GM19328 (cell line): ENCODE measurements at regions not wholly inside any gene's neighbourhood (a gene's known extent, or its start where the extent isn't known, plus 50 kb on each side); places are given as distances from the start of the nearest gene placed in this dataset.
"Not testable (repeated sequence)": the region's sequence is repeated elsewhere in the genome, so short reads cannot be mapped to it uniquely, and the experiment has no call there.

Source experiments
- ATAC-seq: cut with Tn5 transposase; IDR thresholded peaks from one replicate; pipeline ENCODE4 v1.9.1; 2021; ENCODE audit warnings: mild to moderate bottlenecking, moderate library complexity; ENCODE audit not compliant: unreplicated experiment

DNA sequence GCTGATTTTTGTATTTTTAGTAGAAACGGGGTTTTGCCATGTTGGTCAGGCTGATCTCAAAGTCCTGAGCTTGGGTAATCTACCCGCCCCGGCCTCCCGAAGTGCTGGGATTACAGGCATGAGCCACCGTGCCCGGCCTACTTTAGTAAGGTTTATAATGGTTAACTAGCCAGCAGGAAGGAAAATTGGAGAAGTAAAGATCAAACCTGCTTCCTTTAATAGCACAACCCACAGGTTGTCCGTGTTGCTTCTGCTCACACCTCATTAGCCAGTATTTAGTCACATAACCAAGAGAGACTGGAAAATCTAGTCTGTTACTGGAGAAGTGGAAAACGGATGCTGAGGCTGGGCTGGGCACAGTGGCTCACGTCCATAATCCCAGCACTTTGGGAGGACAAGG is 51.9 kb upstream of the TBL1XR1 start:
- no peak for ATAC-seq

DNA sequence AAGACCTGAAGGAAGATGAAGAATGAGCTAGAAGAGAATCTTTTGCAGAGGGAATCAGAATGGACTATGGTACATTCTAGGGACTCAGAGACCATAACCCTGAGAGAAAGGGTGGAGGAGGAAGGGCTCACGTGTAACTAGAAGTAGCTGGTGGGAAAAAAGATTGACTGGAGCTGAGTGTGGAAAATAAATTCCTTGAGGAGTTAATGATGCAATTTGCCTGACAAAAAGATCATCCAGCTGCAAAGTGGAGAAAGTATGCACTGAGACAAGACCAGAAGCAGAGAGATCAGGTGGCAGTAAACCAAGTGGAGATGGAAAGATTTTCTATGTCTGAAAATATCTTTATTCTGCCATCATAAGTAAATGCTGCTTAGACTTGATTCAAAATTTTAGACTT is 52.9 kb upstream of the TBL1XR1 start:
- ATAC-seq: no peak

DNA sequence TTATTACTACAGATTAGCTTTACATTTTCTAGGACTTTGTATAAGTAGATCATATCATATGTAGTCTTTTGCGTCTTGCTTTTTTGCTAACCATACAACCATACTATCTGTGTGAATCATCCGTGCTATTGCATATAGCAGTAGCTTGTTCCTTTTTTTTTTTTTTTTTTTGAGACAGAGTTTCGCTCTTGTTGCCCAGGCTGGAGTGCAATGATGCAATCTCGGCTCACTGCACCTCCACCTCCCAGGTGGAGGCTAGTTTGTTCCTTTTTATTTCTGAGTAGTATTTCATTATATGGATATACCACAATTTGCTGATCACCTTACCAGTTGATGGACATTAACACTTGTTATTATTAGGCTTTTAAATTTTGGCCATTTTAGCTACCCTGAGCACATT is 54.5 kb upstream of the TBL1XR1 start:
- ATAC-seq: no peak

DNA sequence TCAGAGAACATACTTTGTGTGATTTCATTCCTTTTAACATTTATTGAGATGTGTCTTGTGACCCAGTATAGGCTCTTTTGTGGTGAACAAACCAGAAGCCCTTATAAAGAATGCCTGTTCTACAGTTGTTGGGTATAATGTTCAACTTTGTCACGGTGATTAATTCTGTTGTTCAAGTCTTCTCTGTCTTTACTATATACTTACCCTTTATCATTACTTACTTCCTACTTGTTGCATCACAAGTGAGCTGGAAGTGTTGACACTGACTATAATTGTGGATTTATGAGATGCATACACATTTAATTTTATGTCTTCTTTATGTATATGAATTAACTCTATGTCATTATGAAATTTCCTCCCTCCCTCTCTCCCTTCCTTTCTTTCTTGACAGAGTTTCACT is 59.7 kb upstream of the TBL1XR1 start:
- ATAC-seq: no peak

DNA sequence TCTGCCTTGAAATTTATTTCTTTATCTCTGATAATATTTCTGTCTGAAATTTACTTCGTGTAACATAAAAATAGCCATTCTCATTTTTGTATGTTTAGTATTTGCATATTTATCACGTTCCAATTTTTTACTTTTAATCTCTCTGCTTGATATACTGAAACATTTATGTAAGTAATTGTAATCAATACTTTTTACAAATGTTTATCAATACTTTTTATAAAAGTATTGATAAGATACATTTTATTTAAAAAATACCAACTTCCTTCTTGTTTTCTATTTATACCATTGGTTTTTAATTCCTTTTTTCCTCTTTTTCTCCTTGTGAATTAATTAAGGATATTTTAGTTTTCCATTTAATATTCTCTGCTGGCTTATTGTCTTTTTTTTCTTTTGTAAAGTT is 60.3 kb upstream of the TBL1XR1 start:
- no peak for ATAC-seq

DNA sequence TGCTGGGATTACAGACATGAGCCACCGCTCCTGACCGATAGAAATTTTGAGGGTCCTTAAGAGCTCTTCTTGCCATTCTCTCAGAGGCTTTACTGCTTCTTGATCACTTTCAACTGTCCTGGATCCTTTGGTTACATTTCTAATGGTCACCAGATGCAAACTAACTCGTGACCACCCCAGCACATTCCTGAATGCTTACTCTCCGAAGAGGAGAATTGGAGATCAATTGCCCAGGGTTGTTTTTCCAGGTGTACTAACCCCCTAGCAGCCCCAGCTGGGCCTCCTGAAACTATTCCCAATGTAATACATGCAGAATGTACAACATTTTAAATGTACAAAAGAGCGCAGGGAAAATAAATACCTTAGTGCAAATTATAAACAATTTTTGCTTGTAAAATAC is 65.1 kb upstream of the TBL1XR1 start:
- no peak for ATAC-seq

DNA sequence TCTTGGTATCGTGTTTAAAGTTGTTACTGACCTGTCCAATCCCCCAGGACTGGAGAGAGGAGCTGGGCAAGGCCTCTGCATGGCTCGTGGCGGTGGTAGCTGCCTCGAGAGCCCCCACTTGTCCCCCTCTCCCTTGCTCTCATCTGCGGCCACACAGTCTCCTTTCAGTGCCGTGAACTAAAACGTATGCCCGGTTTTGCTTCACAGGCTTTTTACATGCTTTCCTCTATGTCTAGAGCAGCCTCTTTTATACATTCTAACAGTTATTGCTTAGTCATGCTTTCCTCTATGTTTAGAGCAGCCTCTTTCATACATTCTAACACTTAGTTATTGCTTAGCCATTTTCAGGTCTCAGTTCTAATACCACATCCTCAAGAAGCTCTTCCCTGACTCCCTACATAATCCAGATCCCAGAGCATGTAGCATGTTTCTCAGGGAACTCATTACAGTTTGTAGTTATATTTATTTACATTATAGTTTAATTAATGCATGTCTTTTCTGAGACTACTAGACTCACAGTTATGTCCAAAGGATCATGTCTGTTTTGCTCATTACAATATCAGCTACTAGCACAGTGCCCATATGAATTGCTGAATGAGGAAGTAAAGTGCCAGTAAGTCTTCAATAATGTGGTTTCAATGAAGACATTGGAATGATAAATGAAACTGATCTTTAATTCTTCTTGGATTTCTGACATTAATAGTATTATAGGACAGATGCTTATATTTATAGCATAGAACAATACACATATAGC is 66.5 kb upstream of the TBL1XR1 start:
- ATAC-seq: no peak

DNA sequence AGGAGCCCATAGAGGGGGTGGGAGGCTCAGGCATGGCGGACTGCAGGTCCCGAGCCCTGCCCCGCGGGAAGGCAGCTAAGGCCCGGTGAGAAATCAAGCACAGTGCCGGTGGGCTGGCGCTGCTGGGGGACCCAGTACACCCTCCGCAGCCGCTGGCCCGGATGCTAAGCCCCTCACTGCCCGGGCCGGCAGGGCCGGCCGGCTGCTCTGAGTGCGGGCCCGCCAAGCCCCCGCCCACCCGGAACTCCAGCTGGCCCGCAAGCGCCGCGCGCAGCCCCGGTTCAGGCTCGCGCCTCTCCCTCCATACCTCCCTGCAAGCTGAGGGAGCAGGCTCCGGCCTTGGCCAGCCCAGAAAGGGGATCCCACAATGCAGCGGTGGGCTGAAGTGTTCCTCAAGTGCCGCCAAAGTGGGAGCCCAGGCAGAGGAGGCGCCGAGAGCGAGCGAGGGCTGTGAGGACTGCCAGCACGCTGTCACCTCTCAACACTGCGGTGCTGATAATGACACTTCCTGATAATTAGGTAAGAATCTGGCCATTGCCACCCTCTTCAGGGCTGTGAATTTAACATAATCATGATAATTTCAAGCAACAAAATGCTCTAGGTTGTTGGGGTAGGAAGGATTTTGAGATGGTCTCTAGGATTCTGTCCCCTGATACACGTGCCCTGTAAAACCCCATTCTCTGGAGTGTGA is 74.7 kb upstream of the TBL1XR1 start:
- ATAC-seq: not testable (repeated sequence)

DNA sequence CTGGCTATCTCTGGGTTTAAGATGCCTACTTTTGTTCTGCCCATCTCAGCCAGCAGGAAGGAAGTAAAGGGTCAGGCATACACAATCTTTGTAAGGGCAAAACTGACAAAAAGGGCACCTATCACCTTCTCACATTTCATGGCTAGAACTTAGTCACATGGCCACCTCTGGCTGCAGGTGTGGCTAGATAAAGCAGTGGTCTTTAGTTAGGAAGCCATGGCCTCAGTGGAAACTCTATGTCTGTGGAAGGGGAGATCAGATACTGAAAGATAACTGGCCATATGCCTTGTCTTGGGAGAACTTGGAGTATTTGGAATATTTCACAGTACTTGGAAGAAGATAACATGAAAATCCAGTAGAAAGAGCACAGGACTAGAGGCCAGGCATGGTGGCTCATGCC is 80.7 kb upstream of the TBL1XR1 start:
- ATAC-seq: no peak

DNA sequence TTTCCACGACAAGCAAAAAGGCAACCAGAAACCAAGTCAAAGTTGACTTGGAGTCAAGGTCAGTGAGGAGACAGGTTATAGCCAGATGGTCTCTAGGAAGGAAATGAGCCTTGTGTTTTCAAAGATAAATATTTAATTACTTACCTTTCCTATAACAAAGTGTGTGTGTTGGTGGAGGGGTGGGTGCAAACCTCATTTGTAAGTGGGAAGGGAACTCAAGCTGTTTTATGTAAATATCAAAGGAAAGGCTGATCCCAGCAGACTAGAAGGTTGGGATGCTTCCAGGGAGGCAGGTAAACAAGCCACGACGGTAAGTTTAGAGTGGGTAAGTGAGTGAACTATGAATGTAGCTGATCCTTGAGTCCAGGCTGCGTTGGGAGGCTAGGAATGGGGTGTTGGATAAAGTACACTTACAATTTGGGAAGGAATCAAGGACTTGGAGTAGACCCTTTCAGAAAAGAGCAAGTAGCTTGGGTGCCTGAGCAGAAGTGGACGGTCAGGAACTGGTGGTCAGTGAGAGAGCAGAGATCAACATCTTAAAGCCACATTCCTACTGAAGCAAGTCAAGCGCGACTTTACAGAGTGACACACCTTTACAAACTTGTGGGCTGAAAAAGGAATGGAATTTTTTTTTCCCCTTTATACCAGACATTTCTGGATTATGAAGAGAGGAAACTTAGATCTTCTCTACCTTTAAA is 82.0 kb upstream of the TBL1XR1 start:
- no peak for ATAC-seq

DNA sequence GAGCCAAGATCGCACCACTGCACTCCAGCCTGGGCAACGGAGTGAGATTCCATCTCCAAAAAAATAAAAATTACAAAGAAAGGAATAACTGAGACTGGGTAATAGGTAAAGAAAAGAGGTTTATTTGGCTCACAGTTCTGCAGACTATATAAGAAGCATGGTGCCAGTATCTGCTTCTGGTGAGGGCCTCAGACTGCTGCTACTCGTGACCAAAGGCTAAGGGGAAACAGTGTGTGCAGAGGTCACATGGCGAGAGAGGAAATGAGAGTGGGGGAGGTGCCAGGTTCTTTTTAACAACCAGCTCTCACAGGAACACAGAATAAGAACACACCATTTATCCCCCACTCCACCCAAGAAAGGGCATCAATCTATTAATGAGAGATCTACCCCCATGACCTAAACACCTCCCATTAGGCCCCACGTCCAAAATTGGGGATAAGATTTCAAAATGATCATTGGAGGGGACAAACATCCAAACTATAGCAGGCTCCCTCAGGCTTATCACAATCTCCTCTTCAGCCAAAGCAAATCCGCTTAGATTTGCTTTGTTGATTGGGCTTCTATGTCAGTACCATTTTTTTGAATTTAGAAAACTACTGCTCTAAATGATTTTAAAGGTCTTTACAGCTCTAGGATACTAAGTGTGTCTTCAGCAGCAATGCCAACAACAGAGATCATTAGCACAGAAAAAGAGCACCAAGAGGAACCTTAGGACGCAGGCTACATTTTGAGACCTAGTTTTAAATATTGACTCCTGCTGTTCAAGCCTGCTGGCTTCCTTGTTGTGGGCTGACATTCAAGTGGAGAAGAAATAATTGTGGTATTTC is 84.2 kb upstream of the TBL1XR1 start:
- no peak for ATAC-seq

DNA sequence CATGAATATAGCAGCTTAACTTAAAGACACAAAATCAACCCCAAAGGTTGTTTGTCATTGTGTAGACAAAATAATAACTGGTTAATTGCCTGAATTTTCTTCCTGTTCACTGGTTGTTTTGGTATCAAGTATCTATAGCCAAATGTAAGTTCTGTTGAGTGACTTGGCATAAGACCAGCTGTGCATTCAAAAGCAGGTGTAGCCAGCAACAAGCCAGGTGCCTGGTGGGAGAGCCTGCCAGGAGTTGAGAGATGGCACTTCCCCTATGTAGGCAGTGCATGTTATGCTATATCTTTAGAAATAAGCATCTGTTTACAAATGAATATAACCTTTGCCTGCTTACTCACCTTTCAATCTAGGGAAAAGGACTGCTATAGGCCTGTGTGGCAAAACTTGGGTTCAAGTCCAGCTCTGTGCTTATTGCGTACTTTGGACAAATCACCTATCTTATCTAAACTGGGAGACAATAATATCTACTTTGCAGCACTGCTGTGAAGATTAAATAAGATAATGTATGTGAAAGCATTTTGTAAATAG is 84.9 kb upstream of the TBL1XR1 start:
- no peak for ATAC-seq

DNA sequence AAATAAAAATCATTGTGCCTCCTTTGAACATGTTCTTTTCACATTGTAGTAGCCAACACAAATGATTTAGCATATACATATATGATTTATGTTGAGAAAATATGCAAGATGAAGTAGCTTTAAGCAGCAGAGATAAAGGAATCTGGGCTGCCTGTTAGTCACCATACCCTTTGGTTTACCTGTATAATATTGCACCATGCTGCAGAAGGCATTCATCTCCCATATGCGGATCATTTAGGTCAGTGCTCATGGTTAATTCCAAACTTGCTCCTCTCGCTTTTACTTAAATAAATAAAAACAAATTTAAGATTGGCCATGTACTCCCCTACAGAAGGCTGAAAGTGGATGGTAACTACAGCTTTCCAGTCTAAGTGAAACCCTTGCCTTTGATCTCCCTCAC is 86.7 kb upstream of the TBL1XR1 start:
- no peak for ATAC-seq

DNA sequence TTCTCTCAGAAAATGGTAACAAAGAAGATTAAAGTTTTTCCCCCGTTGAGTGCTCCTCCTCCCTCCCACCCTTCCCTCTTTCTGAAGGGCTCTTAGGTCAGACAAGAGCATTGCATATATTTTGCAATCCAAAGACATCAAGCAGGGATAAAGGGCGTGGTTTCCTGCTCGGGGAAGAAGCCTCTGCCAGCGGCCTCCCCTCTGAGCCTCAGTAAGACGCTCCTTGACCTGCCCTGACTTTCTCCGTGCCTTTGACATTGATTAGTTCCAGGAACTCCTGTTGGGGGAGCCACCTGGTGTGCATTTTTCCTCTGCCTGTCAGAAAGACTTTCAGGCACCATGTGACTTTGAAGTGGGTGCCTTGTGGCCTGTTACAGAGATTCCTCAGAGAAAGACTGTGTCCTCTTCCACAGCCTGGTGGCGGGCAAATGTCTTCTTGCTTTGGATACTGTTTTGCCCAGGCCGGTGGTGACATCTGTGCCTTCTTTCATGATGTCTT is 87.2 kb upstream of the TBL1XR1 start:
- ATAC-seq: no peak

DNA sequence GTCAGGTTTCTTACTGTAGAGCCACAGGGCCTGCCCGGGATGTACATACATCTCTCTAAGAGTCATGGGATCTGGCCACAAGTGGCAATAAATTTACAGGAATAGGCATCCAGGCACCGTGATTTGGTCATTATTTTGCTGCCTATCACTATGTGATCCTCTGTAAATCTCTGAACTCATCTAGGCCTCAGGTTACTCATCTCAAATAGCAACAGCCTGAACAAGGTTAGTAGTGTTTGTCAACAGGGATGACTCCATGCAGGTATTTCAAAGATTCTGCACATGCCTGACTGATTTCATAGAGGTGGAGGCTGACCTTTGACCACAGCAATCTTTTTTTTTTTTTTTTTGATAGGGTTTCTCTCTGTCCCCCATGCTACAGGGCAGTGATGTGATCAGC is 88.8 kb upstream of the TBL1XR1 start:
- ATAC-seq: no peak

DNA sequence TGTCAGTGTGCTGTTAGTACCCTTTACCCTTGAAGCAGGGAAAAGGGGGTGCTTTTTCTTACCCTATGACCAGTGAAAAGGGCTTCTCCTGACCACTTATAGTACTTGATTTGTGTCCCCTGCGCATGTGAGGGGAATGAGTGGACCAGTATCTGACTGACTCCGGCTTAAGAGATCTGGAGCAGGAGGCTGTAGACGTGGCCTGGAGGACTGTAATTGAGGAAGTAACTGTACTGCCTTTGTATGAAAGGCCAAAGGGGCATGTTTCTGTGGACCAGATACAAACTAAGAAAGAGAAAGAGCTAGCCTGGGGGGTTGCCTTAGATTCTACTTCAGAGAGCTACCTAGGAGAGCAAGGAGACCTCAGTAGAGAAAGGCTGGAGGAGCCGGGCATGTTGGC is 89.9 kb upstream of the TBL1XR1 start:
- no peak for ATAC-seq

DNA sequence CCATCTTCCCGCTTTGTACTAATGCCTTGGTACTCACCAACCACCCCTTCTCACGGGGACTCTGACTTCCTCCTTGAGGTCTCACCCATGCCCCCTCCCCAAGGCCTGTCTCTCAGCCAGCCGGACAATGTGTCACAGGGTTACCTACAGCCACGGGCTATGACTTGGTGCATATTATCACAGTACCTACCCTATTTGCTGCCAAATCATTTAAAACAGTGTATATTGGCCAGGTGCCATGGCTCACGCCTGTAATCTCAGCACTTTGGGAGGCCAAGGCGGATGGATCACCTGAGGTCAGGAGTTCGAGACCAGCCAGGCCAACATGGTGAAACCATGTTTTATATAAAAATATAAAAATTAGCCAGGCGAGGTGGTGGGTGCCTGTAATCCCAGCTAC is 93.4 kb upstream of the TBL1XR1 start:
- ATAC-seq: no peak

DNA sequence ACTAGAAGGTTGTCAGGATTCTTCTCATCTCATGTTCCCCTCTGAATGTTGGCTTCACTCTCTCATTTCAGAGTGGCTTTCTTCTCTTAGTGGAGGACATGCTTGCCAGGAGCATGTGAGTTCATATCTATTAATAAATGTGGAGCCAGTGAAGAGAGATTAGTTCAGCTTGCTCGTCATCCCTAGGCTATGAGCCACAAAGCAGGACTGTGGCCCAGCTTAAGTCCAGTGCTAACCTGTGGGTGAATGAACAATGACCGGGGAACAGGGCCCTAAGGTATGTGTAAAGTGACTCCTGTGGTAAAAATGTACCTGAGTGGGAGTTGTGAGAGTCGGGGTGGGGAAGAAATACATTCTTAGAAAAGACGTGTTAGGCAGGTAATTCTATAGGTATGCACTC is 96.9 kb upstream of the TBL1XR1 start:
- no peak for ATAC-seq

DNA sequence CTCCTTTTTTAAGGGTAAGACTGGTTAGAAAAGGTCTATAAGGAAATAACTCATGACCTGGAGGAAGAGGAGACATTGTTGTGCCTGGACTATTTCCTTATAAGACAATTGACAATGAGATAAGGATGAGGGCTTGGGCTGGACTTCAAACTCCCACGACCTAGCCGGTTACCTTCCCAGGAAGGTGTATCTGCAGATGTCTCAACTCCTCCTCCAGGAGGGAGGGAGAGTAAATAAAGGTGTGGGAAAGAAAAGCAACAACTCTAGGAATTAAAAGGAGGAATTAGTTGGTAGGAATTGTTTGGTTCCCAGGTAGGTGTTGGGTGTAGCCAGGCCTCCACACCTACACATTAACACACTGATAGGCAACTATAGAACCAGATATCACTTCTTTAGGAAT is 97.8 kb upstream of the TBL1XR1 start:
- no peak for ATAC-seq

DNA sequence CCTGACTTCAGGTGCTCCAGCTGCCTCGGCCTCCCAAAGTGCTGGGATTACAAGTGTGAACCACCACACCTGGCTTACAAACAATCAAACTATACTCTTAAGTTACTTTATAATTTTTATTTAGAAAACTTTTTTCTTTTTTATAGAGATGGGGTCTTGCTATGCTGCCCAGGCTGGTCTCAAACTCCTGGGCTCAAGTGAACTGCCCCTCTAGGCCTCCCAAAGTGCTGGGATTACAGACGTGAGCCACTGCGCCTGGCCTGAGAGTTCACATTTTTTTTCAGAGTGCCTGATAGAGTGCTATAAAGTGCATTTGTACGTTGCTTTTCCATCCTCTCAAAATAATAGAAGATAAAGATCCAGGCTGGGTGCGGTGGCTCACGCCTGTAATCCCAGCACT is 102.0 kb upstream of the TBL1XR1 start:
- no peak for ATAC-seq
